ENCODE measurements at regions not wholly inside any gene's neighbourhood (a gene's known extent, or its start where the extent isn't known, plus 50 kb on each side); places are given as distances from the start of the nearest gene placed in this dataset.
"Not testable (repeated sequence)": the region's sequence is repeated elsewhere in the genome, so short reads cannot be mapped to it uniquely, and the experiment has no call there.

DNA sequence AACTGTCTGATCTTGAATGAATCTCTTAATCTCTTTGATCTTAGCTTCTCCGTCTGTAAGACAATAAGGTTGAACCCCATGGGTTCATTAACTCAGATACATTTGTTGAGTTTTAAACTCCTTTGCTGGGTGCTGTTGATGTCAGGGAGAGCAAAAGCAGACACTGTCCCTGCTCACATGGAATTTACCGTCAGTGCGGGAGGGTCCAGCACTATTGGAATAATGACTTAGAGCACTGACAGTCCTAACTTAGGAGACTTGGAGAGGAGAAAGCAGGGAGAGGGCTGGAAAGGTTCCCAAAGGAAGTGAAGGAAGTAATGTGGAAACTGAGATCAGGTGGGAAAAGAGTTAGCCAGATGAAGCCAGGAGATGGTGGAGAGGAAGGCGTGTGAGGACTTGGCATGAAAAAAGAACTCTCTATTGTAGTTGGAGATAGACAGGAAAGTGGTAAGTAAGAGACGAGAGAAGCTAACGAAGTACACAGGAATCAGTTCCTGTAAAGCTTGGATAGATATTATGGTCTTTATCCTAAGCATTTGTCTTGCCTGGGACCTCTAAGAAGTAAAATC, 141.4 kb upstream of the SERTAD2 start:
- DNase-seq (ENCODE audit: low read depth): no peak

DNA sequence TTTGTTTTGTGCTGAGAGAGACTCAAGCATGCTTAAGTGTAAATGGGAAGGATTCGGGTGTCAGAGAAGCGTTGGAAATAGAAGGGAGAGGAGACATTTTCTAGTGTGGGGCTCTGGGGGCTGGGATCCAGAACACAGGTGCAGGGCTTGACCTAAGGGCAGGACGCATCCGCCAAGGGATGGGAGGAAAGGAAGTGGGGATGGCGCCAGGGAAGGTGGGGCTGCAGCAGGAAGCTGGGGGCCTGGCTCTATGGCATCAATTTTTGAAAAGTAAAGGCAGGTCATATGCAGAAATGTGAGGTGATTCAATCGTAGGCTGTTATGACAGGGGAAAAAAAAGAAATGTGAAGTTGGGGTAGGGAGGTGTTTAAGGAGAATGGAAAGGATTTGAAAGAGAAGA, 143.2 kb upstream of the SERTAD2 start:
- DNase-seq (ENCODE audit: low read depth): no peak

DNA sequence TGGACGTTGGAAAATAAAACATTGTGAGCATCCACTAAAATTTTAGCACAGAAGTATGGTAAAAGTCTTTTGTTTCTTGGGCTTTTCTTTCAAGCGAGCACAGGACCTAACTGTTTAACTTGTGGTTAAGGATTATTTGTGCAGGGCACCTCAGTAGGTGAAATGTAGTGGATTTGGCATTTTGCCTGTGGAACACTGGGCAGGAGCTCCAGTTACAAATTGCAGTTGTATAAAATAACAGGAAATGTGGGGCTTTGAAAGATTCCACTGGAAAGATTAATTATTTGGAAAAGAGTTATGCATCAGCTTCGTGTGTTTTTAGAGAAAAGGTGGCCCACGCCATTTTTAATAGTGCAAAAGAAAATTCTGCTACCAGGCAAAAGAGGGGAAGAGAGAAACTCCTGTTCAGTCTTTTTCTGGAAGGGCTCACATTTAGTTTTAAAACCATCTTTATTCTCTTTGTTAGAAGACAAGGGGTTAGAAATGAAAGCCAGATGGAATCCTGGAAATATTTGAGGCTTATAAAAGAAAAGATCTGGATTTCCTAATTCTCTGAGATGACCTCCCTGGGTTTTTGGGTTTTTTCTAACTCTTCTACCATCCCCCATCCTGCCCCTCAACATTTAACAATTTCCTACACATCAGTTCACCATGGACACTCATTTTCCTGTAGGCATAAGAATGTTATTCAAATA, 144.3 kb upstream of the SERTAD2 start:
- peak; percentile 44 for DNase-seq (ENCODE audit: low read depth)

GRCh38 chr2:64799592-64800252, 146.0 kb upstream of the SERTAD2 start:
- DNase-seq (ENCODE audit: low read depth): peak; percentile 31

DNA sequence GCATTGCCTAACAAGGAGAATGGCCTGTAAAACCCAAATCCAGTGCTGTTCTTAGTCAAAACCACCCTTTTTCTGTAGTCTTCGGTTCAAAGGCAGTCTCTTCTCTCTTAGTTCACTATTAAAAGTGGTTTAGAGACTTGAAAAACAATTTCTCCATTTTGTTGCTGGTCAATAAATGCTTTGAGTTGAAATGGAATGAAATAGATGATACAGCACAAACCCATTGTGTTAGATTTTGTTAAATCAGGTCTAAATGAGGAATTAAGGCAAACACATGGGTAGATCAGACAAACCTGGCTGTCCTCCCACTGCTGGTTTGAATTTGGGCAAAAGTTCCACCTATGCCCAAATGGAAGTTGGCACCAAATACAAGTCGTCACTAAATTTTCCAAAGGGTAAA, 150.1 kb upstream of the SERTAD2 start:
- no peak for DNase-seq (ENCODE audit: low read depth)

DNA sequence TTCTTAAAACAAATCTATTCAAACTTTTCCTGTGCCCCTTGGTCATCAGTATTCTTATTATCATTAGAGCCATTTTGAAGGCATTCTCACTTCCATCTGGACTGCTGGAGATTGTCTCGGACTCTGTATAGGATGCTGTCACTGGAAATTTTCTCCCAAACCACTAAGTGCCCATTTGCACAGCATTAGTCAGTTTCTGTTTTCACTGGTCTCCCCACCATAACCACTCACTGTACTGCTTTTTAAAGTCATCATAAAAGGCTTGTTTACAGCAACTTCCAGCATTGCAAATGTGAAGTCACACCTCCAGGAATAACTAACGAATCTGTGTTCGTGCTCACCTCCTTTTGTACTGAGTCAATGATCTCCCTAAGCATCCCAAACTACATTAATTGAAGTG, 150.9 kb upstream of the SERTAD2 start:
- DNase-seq (ENCODE audit: low read depth): no peak

DNA sequence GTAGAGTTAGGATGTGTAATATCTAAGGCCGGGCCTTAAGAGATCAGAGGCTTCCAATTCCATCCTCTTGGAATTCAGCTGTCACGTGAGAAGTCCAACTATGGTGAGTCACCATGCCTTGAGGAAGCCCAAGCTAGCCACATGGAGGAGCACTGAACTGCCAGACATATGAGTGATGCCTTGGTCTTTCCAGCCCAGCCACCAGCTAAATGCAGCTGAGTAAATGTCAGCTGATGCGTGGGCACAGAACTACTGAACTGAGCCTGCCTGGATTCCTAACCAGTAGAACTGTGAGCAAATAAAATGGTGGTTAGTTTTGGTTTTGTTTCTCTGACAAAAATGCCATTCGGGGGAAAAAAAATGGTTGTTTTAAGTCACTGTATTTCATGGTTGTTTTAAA, 153.7 kb upstream of the SERTAD2 start:
- peak; percentile 100 for DNase-seq (ENCODE audit: low read depth)

DNA sequence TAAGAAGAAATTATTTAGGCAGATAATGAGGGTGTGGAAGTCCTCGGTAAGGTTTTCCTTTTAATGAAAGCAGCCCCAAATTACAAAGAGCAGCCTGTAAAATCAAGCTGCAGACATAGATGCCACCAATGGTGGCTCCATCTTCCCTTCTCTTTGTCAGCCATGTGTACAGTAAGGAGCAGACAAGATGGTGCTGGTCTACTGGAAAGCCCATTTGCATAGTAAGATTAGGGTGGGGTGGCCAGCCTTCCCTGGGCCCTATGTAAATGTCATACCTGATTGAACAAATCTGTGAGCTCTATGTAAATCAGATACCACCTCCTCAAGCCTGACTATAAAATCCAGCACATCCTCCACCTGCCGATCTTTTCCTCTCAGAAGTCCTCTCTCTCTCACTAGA, 154.4 kb upstream of the SERTAD2 start:
- DNase-seq (ENCODE audit: low read depth): no peak

GRCh38 chr2:64808754-64809153, 155.0 kb upstream of the SERTAD2 start:
- DNase-seq (ENCODE audit: low read depth): no peak

DNA sequence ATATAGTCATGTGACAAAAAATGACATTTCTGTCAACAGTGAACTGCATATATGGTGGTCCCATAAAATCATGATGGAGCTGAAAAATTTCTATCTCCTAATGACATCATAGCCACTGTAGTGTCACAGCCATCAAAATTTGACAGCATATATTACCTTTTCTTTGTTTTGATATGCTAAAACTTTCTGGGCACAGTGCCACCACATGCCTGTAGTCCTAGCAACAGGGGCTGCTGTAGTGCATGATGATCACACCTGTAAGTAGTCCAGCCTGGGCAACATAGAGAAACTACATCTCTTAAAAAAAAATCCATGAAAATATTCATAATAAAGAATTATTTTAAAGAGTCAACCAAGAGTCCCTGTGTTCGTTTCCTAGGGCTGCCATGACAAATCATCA, 155.5 kb upstream of the SERTAD2 start:
- no peak for DNase-seq (ENCODE audit: low read depth)

DNA sequence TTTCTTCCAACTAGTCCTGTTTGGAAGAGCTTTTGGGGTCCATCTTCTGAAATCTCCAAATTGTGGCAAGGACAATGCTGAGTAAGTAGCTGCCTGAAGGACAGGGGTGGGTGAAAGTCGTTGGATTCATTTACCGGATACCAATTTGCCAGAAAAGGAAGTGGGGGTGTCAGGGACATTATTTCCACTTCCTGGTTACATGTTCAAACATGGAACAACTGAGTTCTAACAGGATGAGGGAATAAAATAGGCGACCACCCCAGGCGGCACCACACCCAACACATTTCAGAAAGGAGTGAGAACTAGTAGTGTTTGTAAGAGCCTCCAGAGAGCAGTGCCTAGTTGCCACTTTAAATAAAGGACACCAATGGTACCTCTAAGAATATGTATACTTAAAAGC, 158.6 kb upstream of the SERTAD2 start:
- DNase-seq (ENCODE audit: low read depth): no peak

GRCh38 chr2:64814007-64814406, 160.3 kb upstream of the SERTAD2 start:
- no peak for DNase-seq (ENCODE audit: low read depth)

DNA sequence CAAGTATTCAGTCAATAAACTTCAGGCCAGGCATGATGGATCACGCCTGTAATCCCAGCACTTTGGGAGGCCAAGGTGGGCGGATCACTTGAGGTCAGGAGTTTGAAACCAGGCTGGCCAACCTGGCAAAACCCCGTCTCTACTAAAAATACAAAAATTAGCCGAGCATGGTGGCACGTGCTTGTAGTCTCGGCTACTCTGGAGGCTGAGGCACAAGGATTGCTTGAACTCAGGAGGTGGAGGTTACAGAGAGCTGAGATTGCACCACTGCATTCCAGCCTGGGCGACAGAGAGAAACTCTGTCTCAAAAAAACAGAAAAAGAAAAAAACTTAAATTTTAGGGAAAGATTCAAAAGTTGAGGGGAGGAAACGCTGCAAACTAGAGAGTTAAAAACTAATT, 162.8 kb upstream of the SERTAD2 start:
- DNase-seq (ENCODE audit: low read depth): not testable (repeated sequence)

DNA sequence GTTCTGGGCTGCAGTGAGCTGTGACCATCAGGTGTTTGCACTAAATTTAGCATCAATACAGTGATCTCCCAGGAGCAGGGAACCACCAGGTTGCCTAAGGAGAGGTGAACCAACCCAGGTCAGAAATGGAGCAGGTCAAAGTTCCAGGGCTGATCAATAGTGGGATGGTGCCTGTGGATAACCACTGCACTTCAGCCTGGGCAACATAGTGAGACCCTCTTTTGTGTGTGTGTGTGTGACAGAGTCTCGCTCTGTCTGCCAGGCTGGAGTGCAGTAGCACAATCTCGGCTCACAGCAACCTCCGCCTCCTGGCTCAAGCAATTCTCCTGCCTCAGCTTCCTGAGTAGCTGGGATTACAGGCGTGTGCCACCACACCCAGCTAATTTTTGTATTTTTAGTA, 163.7 kb upstream of the SERTAD2 start:
- no peak for DNase-seq (ENCODE audit: low read depth)

DNA sequence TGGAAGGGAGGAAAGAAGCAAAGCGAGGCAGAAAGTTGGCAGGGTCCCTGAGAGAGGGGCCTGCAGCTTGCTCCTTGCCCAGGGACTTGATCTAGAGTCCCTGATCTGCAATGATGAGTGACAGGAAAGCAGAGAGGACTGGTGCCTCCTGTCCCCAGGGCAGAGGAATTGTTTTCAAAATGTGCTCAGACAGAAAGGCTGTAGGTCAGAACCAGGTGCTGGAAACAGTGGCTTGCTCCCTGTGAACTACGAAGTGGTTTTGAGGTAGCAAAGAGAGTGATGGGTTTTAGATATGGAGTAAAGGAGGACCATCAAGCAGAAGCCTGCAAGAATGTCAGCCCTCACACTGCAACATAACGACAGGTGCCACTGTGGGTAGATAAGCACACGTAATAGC, 164.9 kb upstream of the SERTAD2 start:
- DNase-seq (ENCODE audit: low read depth): no peak

DNA sequence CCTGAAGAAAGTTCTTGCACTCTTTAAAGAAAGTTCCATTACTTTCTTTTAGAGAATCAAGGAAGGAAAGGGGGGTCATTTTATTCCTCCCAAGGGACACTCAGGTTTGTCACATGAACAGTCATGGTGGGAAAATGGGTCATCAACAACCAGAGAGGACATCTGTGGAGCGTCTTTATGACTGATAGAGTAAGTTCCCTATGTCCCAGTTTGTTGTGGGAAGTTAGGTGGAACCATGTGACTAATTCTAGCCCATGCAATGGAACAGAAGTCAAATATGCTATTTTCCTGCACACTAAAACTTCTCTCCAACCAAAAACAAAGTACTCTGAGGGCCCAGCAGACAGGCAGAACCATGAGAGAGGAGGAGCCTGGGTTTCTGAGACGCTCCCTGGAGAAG, 165.6 kb upstream of the SERTAD2 start:
- no peak for DNase-seq (ENCODE audit: low read depth)

GRCh38 chr2:64819774-64820688, 166.3 kb upstream of the SERTAD2 start:
- DNase-seq (ENCODE audit: low read depth): no peak

GRCh38 chr2:64820901-64821300, 167.2 kb upstream of the SERTAD2 start:
- DNase-seq (ENCODE audit: low read depth): no peak

- no peak for DNase-seq (ENCODE audit: low read depth)
Observed at GRCh38 chr2:64823794-64824193, 165.4 kb upstream of the SLC1A4 start.

- peak; percentile 18 for DNase-seq (ENCODE audit: low read depth)
Observed at GRCh38 chr2:64825831-64826491, 163.2 kb upstream of the SLC1A4 start.

DNA sequence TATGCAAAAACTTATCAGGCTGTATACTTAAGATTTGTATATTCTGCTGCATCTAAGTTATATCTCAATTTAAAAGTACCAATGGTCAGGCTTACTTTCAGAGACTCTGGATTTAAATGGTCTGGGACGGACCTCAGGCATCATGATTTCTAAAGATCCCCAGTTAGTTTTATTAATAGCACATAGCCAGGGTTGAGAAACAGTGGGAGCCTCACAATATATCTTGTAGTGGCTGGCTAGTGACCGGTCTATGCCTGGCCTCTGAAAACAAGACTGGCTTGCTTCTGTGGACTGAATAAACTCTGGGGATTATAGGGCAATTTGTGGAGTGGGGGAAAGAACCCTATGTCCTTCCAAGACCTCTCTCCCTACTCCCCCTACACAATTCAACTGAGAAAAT, 162.5 kb upstream of the SLC1A4 start:
- DNase-seq (ENCODE audit: low read depth): no peak

GRCh38 chr2:64828261-64828660, 160.9 kb upstream of the SLC1A4 start:
- DNase-seq (ENCODE audit: low read depth): no peak
